HG03135 (cell line): ENCODE measurements at regions not wholly inside any gene's neighbourhood (a gene's known extent, or its start where the extent isn't known, plus 50 kb on each side); places are given as distances from the start of the nearest gene placed in this dataset.

Source experiments
- ATAC-seq: cut with Tn5 transposase; IDR thresholded peaks from one replicate; pipeline ENCODE4 v1.9.1; 2021; ENCODE audit warnings: mild to moderate bottlenecking, moderate library complexity; ENCODE audit not compliant: unreplicated experiment

- no peak for ATAC-seq
Observed at GRCh38 chr2:58959996-58960395, 718.9 kb upstream of the FANCL start.

GRCh38 chr2:58957188-58957840 lies 716.2 kb upstream of the FANCL start:
- ATAC-seq = no peak

- ATAC-seq = no peak
Observed at GRCh38 chr2:58954880-58955385, 713.8 kb upstream of the FANCL start.

- ATAC-seq = no peak
Observed at GRCh38 chr2:58951722-58952121, 710.6 kb upstream of the FANCL start.

- no peak for ATAC-seq
Observed at GRCh38 chr2:58950795-58951462, 709.8 kb upstream of the FANCL start.

- no peak for ATAC-seq
Observed at GRCh38 chr2:58939388-58939787, 698.3 kb upstream of the FANCL start.

- ATAC-seq = no peak
Observed at GRCh38 chr2:58938988-58939387, 697.9 kb upstream of the FANCL start.

- no peak for ATAC-seq
Observed at GRCh38 chr2:58932801-58933200, 691.7 kb upstream of the FANCL start.

- no peak for ATAC-seq
Observed at GRCh38 chr2:58930537-58930936, 689.4 kb upstream of the FANCL start.

GRCh38 chr2:58928973-58929372 lies 687.8 kb upstream of the FANCL start:
- no peak for ATAC-seq

GRCh38 chr2:58928391-58928790 lies 687.3 kb upstream of the FANCL start:
- ATAC-seq = no peak

GRCh38 chr2:58926112-58926511 lies 685.0 kb upstream of the FANCL start:
- no peak for ATAC-seq

- ATAC-seq = no peak
Observed at GRCh38 chr2:58925676-58926081, 684.6 kb upstream of the FANCL start.

- ATAC-seq = no peak
Observed at GRCh38 chr2:58923869-58924268, 682.7 kb upstream of the FANCL start.

- no peak for ATAC-seq
Observed at GRCh38 chr2:58922245-58922644, 681.1 kb upstream of the FANCL start.

- ATAC-seq = no peak
Observed at GRCh38 chr2:58921676-58922075, 680.6 kb upstream of the FANCL start.

GRCh38 chr2:58920001-58920400 lies 678.9 kb upstream of the FANCL start:
- no peak for ATAC-seq

- no peak for ATAC-seq
Observed at GRCh38 chr2:58919316-58919715, 678.2 kb upstream of the FANCL start.

- no peak for ATAC-seq
Observed at GRCh38 chr2:58918141-58918540, 677.0 kb upstream of the FANCL start.

- ATAC-seq = no peak
Observed at GRCh38 chr2:58917596-58917995, 676.5 kb upstream of the FANCL start.

- ATAC-seq = no peak
Observed at GRCh38 chr2:58916063-58916462, 674.9 kb upstream of the FANCL start.

- ATAC-seq = no peak
Observed at GRCh38 chr2:58914733-58915505, 673.8 kb upstream of the FANCL start.
